DOHH2 (cell line): ENCODE measurements at regions not wholly inside any gene's neighbourhood (a gene's known extent, or its start where the extent isn't known, plus 50 kb on each side); places are given as distances from the start of the nearest gene placed in this dataset.

Source experiments
- CTCF ChIP-seq: fragments of 200-600 bp; sonication (generic); IDR thresholded peaks from one replicate; pipeline ENCODE4 v1.5.1; 2014; ENCODE audit warnings: antibody characterized with exemption, mild to moderate bottlenecking, low read depth, low read length; ENCODE audit not compliant: poor library complexity, severe bottlenecking
- EZH2phosphoT487 ChIP-seq: fragments of 200-600 bp; sonication (generic); IDR thresholded peaks from 2 replicates; pipeline ENCODE4 v1.6.1; 2017; ENCODE audit warnings: borderline replicate concordance, mild to moderate bottlenecking, antibody characterized with exemption, low read length, moderate library complexity, mixed read lengths

- TF ChIP-seq EZH2phosphoT487 (no peak), CTCF (no peak)
Observed at GRCh38 chr11:10938650-10939387, 81.0 kb upstream of the ZBED5 start.
